Endothelial cell of umbilical vein (primary cell): ENCODE measurements at regions not wholly inside any gene's neighbourhood (a gene's known extent, or its start where the extent isn't known, plus 50 kb on each side); places are given as distances from the start of the nearest gene placed in this dataset.

Experiments
- BruUV-seq: library from RNA; stranded (reverse); fragments of 400-500 nt; replicated peaks from 2 replicates; lab custom pipeline; 2021; lab: Mats Ljungman, UMichigan
- CTCF ChIA-PET: fragments of 300-600, 350-600 bp; sonication (Branson Sonifier 250); formaldehyde crosslinking; loops from one replicate; lab custom pipeline; 2021; ENCODE audit warnings: antibody characterized with exemption, inconsistent platforms; lab: Charles Lee
- POLR2A ChIA-PET: fragments of 300-600, 350-600 bp; sonication (Branson Sonifier 250); formaldehyde crosslinking; loops from one replicate; lab custom pipeline; 2021; ENCODE audit warnings: antibody characterized with exemption, inconsistent platforms; lab: Charles Lee
- DNase-seq: peaks from one replicate; pipeline ENCODE4 v3.0.0-alpha.2; 2011; ENCODE audit warnings: low read depth, low spot score
- FAIRE-seq: peaks from 2 replicates; lab custom pipeline; 2011; peaks lifted over from hg19 to GRCh38; lab: Jason Lieb, UNC
- H2AFZ ChIP-seq: 2 replicates; pipeline ENCODE4 v1.6.0; 2012; ENCODE audit warnings: low read depth, low read length, control low read depth, inconsistent platforms
- H3K27ac ChIP-seq: 2 replicates; pipeline ENCODE4 v1.5.1; 2011; ENCODE audit warnings: low read depth, mild to moderate bottlenecking, control low read depth, low read length, moderate library complexity; ENCODE audit not compliant: insufficient read depth
- H3K27me3 ChIP-seq, 2 experiments: 2 replicates each; pipeline versions ENCODE4 v1.6.0 to v1.6.1; 2011; ENCODE audit warnings: low read length in 2 of 2, mixed read lengths in 1 of 2; ENCODE audit not compliant: control insufficient read depth in 2 of 2, insufficient read depth in 2 of 2
- H3K36me3 ChIP-seq, 2 experiments: 2 replicates in 1 of 2; 3 replicates in 1 of 2; pipeline ENCODE4 v1.5.1; 2011; ENCODE audit warnings: low read length in 2 of 2, mild to moderate bottlenecking in 1 of 2, moderate library complexity in 1 of 2; ENCODE audit not compliant: control insufficient read depth in 2 of 2, insufficient read depth in 2 of 2; ENCODE audit errors: extremely low read depth in 1 of 2
- H3K4me1 ChIP-seq: 3 replicates; pipeline ENCODE4 v1.5.1; 2011; ENCODE audit warnings: mild to moderate bottlenecking, low read length; ENCODE audit not compliant: control insufficient read depth, insufficient read depth; ENCODE audit errors: extremely low read depth
- H3K4me2 ChIP-seq: 2 replicates; pipeline ENCODE4 v1.6.1; 2011; ENCODE audit warnings: low read length, control low read depth, mixed read lengths; ENCODE audit not compliant: insufficient read depth
- H3K4me3 ChIP-seq, 3 experiments: fragments of 200-600 bp in 1 of 3; sonication (generic), shearing (Covaris generic) in 1 of 3; replicated peaks in 1 of 3; 2 replicates each; pipeline ENCODE4 v1.5.1; 2011 to 2016; ENCODE audit warnings: control low read depth in 3 of 3, low read length in 3 of 3, mild to moderate bottlenecking in 2 of 3, inconsistent platforms in 1 of 3, low read depth in 1 of 3, moderate library complexity in 1 of 3; ENCODE audit not compliant: insufficient read depth in 1 of 3
- H3K79me2 ChIP-seq: 2 replicates; pipeline ENCODE4 v1.6.0; 2012; ENCODE audit warnings: low read length, inconsistent platforms; ENCODE audit not compliant: control insufficient read depth, insufficient read depth
- H3K9ac ChIP-seq: replicated peaks from 2 replicates; pipeline ENCODE3; 2011; ENCODE audit warnings: low read length, control low read depth; ENCODE audit not compliant: insufficient read depth; ENCODE audit errors: extremely low read depth
- H3K9me1 ChIP-seq: replicated peaks from 3 replicates; pipeline ENCODE4 v1.6.0; 2011; ENCODE audit warnings: mild to moderate bottlenecking, low read length; ENCODE audit not compliant: control insufficient read depth, insufficient read depth; ENCODE audit errors: extremely low read depth
- H3K9me3 ChIP-seq: replicated peaks from 2 replicates; pipeline ENCODE4 v1.5.1; 2012; ENCODE audit warnings: low read length, inconsistent platforms; ENCODE audit not compliant: control insufficient read depth, insufficient read depth
- H4K20me1 ChIP-seq: replicated peaks from 2 replicates; pipeline ENCODE3; 2011; ENCODE audit warnings: mild to moderate bottlenecking, low read length; ENCODE audit not compliant: control insufficient read depth, insufficient read depth; ENCODE audit errors: extremely low read depth
- CTCF ChIP-seq, 2 donors: IDR thresholded peaks; 1 replicate in 1 of 2; 2 replicates in 1 of 2; pipeline ENCODE4 v1.5.1; 2011; ENCODE audit warnings: low read length in 2 of 2, mild to moderate bottlenecking in 2 of 2, moderate library complexity in 2 of 2, control low read depth in 1 of 2, inconsistent platforms in 1 of 2, low read depth in 1 of 2; ENCODE audit not compliant: insufficient read depth in 1 of 2; ENCODE audit errors: extremely low read depth in 1 of 2
- EZH2 ChIP-seq: IDR thresholded peaks from 2 replicates; pipeline ENCODE4 v1.6.1; 2012; ENCODE audit warnings: borderline replicate concordance, low read depth, mild to moderate bottlenecking, moderate library complexity, low read length, inconsistent platforms; ENCODE audit not compliant: severe bottlenecking
- FOS ChIP-seq: IDR thresholded peaks from 2 replicates; pipeline ENCODE4 v1.6.1; 2011; ENCODE audit warnings: mild to moderate bottlenecking, low read length, moderate library complexity, borderline replicate concordance; ENCODE audit not compliant: insufficient read depth
- GATA2 ChIP-seq: IDR thresholded peaks from 2 replicates; pipeline ENCODE4 v1.7.0; 2011; ENCODE audit warnings: low read depth, mild to moderate bottlenecking, moderate library complexity, mixed read lengths, low read length; ENCODE audit not compliant: insufficient read length, insufficient read depth
- JUN ChIP-seq: IDR thresholded peaks from 2 replicates; pipeline ENCODE4 v1.6.1; 2011; ENCODE audit warnings: borderline replicate concordance, low read depth; ENCODE audit not compliant: insufficient read length, insufficient read depth
- MAX ChIP-seq: IDR thresholded peaks from 2 replicates; pipeline ENCODE4 v1.6.1; 2011; ENCODE audit not compliant: insufficient read depth, insufficient read length
- MYC ChIP-seq: IDR thresholded peaks from one replicate; pipeline ENCODE4 v1.6.1; 2011; ENCODE audit warnings: mild to moderate bottlenecking, low read depth, low read length
- POLR2A ChIP-seq: IDR thresholded peaks from 2 replicates; pipeline ENCODE4 v1.6.1; 2012; ENCODE audit warnings: low read depth, mild to moderate bottlenecking, control low read depth, low read length
- POLR2AphosphoS5 ChIP-seq: IDR thresholded peaks from 2 replicates; pipeline ENCODE4 v1.6.1; 2012; ENCODE audit warnings: low read depth, mild to moderate bottlenecking, control low read depth, low read length, moderate library complexity; ENCODE audit not compliant: insufficient read depth
- dilution Hi-C: fragments of 300-500 bp; cut with MboI; formaldehyde crosslinking; loops from one replicate; pipeline ENCODE4 v1.15.0; 2019; ENCODE audit warnings: low sequenced_read_pairs; ENCODE audit not compliant: extremely low pct_ligation_motif_present
- intact Hi-C: fragments of 100-400 bp; cut with micrococcal nuclease; formaldehyde crosslinking; loops from one replicate; pipeline ENCODE4 v1.10.0; 2022

GRCh38 chr2:176581557-176582165 lies 312.4 kb downstream of the MTX2 start:
- ChIA-PET POLR2A (no interaction called here), CTCF (interaction anchor here (2.1 to 2.6 kb wide), 7 partner anchors 8 to 441 kb away, joined by 5 to 21 read pairs (median 8); no protein-coding TSS in a partner anchor)
- Histone ChIP-seq H4K20me1 (no peaks in the 10 kb centered on the region), H3K9ac (no peak overlapping the region), H3K27ac (no peak overlapping the region), H3K4me3 (no peak overlapping the region), H3K4me1 (peaks cover 30% of the 10 kb centered on the region), H3K9me1 (no peaks in the 10 kb centered on the region), H3K4me2 (no peak overlapping the region), H2AFZ (no peak overlapping the region), H3K27me3 (no peaks in the 10 kb centered on the region), H3K36me3 (no peaks in the 10 kb centered on the region), H3K9me3 (no peaks in the 10 kb centered on the region), H3K79me2 (no peaks in the 10 kb centered on the region)
- intact Hi-C loops (loop anchor here (2.0 kb wide), 1 partner anchor 31 kb away; no protein-coding TSS in a partner anchor), dilution Hi-C loops (no loop called here)
- BruUV-seq, result no TSS peak
- FAIRE-seq, result no peak
- TF ChIP-seq POLR2A, result no peak
- TF ChIP-seq EZH2, result no peak
- TF ChIP-seq POLR2AphosphoS5, result no peak
- TF ChIP-seq MAX, result no peak
- TF ChIP-seq FOS, result no peak
- TF ChIP-seq CTCF (IDR thresholded peaks at IDR 0.05; ENCODE audit: extremely low read depth in 1 of 2, insufficient read depth in 1 of 2, low read depth in 1 of 2, low read length in 2 of 2), result no peak
- TF ChIP-seq MYC, result no peak
- TF ChIP-seq GATA2, result no peak
- TF ChIP-seq JUN, result no peak
- no peak for DNase-seq
